ENCODE measurements at regions not wholly inside any gene's neighbourhood (a gene's known extent, or its start where the extent isn't known, plus 50 kb on each side); places are given as distances from the start of the nearest gene placed in this dataset.

DNA sequence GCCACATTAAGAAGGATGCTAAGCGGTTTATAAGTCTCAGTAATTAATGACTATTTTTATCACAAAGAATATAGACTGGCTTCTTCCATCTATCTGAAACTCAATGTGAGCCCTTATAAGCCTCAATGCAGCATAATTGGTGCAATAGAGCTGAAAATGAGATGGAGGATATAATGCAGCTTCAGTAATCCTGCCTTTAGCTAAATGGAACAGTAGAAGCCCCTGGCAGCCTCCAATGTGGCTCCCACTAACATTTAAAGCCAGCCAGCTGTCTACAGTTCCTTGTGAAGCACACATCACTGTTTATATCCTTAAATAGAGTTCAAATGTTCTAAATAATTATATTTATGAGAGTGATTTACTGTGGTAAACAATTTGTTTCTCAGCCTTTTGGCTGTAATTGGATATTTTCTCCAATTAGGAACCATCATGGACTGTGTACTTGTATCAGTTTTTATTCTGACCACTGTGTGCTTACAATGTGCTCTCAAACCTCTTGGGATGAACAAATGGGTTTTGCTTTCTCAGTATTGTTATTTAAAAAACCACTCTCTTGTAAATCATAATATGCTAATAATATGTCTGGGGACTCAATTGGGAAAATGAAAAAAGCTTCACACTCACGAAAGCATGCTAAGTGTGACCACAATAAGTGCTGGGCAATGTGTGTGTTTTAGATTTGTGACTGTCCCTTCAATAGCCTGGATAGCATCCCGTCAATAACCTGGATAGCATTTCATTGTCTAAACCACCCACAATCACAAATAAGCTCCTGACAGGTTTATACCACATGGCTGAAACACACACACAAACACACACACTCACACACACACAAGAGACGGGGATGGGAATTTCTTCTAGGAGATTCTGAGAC lies 366.6 kb downstream of the GBE1 start:
- Histone ChIP-seq H3K4me3 (no peak overlapping the region), H3K9me3 (no peaks in the 10 kb centered on the region), H3K27ac (no peak overlapping the region), H3K27me3 (no peaks in the 10 kb centered on the region), H3K4me1 (no peaks in the 10 kb centered on the region), H3K36me3 (replicated peaks in 1 of 2; ENCODE audit: insufficient read depth in 1 of 2, low read depth in 2 of 2) (no peaks in the 10 kb centered on the region)
- TF ChIP-seq, protein P1, sequence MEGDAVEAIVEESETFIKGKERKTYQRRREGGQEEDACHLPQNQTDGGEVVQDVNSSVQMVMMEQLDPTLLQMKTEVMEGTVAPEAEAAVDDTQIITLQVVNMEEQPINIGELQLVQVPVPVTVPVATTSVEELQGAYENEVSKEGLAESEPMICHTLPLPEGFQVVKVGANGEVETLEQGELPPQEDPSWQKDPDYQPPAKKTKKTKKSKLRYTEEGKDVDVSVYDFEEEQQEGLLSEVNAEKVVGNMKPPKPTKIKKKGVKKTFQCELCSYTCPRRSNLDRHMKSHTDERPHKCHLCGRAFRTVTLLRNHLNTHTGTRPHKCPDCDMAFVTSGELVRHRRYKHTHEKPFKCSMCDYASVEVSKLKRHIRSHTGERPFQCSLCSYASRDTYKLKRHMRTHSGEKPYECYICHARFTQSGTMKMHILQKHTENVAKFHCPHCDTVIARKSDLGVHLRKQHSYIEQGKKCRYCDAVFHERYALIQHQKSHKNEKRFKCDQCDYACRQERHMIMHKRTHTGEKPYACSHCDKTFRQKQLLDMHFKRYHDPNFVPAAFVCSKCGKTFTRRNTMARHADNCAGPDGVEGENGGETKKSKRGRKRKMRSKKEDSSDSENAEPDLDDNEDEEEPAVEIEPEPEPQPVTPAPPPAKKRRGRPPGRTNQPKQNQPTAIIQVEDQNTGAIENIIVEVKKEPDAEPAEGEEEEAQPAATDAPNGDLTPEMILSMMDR (IDR thresholded peaks at IDR 0.05) = no peak
- TF ChIP-seq POLR2A (IDR thresholded peaks at IDR 0.05) = no peak
- DNase-seq = no peak
- no peak for ATAC-seq
- intact Hi-C loops (cut with DNase I) = no loop called here
- 74 to 77% methylated on average over 4 of the region's 4 CpGs for WGBS, 2 donors

DNA sequence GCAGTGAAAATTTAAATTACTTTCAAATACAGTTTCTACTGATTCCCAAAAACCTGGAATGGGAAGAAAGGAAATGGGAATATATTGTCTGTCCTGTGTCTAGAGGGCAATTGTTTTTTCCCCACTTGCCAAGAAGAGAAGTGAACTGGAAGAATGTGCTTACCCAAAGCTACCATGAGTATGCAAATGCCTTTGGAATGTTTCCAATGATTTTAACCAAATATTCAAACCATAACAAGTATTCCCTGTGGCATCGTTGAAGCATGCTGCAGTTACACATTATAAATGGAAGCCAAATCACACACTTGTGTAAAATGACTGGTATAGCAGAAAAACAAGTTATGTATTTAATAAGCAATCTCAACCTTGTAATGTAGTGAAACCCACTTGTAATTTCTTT lies 368.2 kb downstream of the GBE1 start:
- TF ChIP-seq POLR2A (IDR thresholded peaks at IDR 0.05) = no peak
- TF ChIP-seq, protein P1 (IDR thresholded peaks at IDR 0.05) = no peak
- Histone ChIP-seq H3K27ac (no peak overlapping the region), H3K4me1 (no peaks in the 10 kb centered on the region), H3K36me3 (replicated peaks in 1 of 2; ENCODE audit: insufficient read depth in 1 of 2, low read depth in 2 of 2) (no peaks in the 10 kb centered on the region), H3K9me3 (no peaks in the 10 kb centered on the region), H3K4me3 (no peak overlapping the region), H3K27me3 (no peaks in the 10 kb centered on the region)
- intact Hi-C loops (cut with DNase I) = no loop called here
- DNase-seq (no peak), ATAC-seq (no peak)
- WGBS, 2 donors = 28 to 54% methylated on average over 1 of the region's 1 CpG

DNA sequence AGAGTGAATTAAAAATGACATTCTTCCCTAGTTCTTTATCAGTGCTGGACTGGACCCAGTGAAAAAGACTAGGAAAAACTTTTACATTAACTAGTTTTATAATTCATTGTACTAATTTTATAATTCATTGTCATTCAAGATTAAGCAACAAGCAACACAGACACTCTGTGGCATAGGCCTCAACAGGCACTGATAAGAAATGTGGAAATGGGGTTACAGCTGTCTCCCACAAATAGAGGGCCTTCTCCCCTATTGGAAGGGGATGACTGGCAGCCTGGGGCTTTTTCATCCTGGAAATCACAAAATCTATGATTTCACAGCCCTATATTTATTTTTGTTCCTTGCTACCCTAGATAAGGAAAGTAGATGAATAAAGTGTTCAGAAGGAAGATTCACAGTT lies 370.6 kb downstream of the GBE1 start:
- Histone ChIP-seq H3K36me3 (replicated peaks in 1 of 2; ENCODE audit: insufficient read depth in 1 of 2, low read depth in 2 of 2) (no peaks in the 10 kb centered on the region), H3K9me3 (no peaks in the 10 kb centered on the region), H3K27me3 (no peaks in the 10 kb centered on the region), H3K4me3 (no peak overlapping the region), H3K4me1 (no peaks in the 10 kb centered on the region), H3K27ac (no peak overlapping the region)
- intact Hi-C loops (cut with DNase I) = no loop called here
- TF ChIP-seq POLR2A (IDR thresholded peaks at IDR 0.05) = no peak
- TF ChIP-seq, protein P1 (IDR thresholded peaks at IDR 0.05) = no peak
- DNase-seq (no peak), ATAC-seq (no peak)

DNA sequence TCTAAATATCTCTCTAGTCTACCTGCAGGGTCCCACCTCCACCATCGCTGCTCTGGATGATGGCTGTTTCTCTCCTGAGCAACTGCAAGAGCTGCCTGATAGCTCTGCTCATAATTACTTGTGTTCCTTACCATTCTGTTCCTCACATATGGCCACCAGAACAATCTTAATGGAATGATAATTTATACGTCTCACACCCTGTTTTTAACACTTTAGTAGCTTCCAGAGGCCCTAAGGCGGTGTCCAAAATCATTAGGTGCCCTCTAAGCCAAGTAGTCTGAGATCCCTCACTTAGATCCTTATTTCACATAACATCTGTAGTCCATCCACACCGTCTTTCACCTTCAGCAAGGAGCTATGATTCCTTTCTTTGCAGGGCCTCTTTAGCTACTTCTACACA lies 373.3 kb downstream of the GBE1 start:
- no peaks in the 10 kb centered on the region for H3K9me3 ChIP-seq
- WGBS, 2 donors = 61 to 72% methylated on average over 4 of the region's 4 CpGs
- intact Hi-C loops (cut with DNase I) = no loop called here
- no peaks in the 10 kb centered on the region for H3K36me3 ChIP-seq (replicated peaks in 1 of 2; ENCODE audit: insufficient read depth in 1 of 2, low read depth in 2 of 2)
- no peaks in the 10 kb centered on the region for H3K27me3 ChIP-seq
- ATAC-seq (no peak), DNase-seq (no peak)
- H3K27ac ChIP-seq = no peak overlapping the region
- H3K4me1 ChIP-seq = no peaks in the 10 kb centered on the region
- H3K4me3 ChIP-seq = no peak overlapping the region
- no peak for TF ChIP-seq POLR2A (IDR thresholded peaks at IDR 0.05)
- TF ChIP-seq, protein P1 (IDR thresholded peaks at IDR 0.05) = no peak

DNA sequence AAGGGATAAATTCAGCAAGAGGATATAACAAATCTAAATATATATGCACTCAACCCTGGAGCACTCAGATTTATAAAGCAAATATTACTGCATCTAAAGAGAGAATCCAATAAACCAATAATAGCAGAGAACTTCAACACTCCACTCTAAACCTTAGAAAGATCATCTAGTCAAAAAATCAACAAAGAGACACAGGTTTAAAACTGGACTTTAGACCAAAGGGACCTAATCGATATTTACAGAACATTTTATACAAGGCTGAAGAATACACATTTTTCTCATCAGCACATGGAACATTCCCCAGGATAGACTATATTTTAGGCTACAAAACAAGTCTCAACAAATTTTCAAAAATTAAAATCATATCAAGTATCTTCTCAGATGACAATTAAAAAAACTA lies 379.0 kb downstream of the GBE1 start:
- ATAC-seq = no peak
- 80 to 94% methylated on average over 1 of the region's 1 CpG for WGBS, 2 donors
- H3K36me3 ChIP-seq (replicated peaks in 1 of 2; ENCODE audit: insufficient read depth in 1 of 2, low read depth in 2 of 2) = no peaks in the 10 kb centered on the region
- TF ChIP-seq, protein P1 (IDR thresholded peaks at IDR 0.05) = no peak
- no peak for TF ChIP-seq POLR2A (IDR thresholded peaks at IDR 0.05)
- H3K27ac ChIP-seq = no peak overlapping the region
- no peaks in the 10 kb centered on the region for H3K27me3 ChIP-seq
- no peak for DNase-seq
- intact Hi-C loops (cut with DNase I) = no loop called here
- H3K4me1 ChIP-seq = no peaks in the 10 kb centered on the region
- no peaks in the 10 kb centered on the region for H3K9me3 ChIP-seq
- H3K4me3 ChIP-seq = no peak overlapping the region
